MG63 (cell line): ENCODE measurements at regions not wholly inside any gene's neighbourhood (a gene's known extent, or its start where the extent isn't known, plus 50 kb on each side); places are given as distances from the start of the nearest gene placed in this dataset.
"Not testable (repeated sequence)": the region's sequence is repeated elsewhere in the genome, so short reads cannot be mapped to it uniquely, and the experiment has no call there.

Source experiments
- DNase-seq: peaks from one replicate; pipeline ENCODE4 v3.0.0-alpha.2; 2020
- H3K27me3 ChIP-seq: fragments of 250-450 bp; sonication (Bioruptor Pico); 2 replicates; pipeline ENCODE4 v1.5.1; 2020; ENCODE audit warnings: mild to moderate bottlenecking, moderate library complexity
- H3K36me3 ChIP-seq: fragments of 250-450 bp; sonication (Bioruptor Pico); 2 replicates; pipeline ENCODE4 v1.5.1; 2020; ENCODE audit warnings: mild to moderate bottlenecking, moderate library complexity
- H3K4me3 ChIP-seq: fragments of 250-450 bp; sonication (Bioruptor Pico); 2 replicates; pipeline ENCODE4 v1.5.1; 2020; ENCODE audit warnings: mild to moderate bottlenecking, moderate library complexity
- H3K9me3 ChIP-seq: fragments of 250-450 bp; sonication (Bioruptor Pico); 2 replicates; pipeline ENCODE4 v1.5.1; 2020; ENCODE audit warnings: mild to moderate bottlenecking, moderate library complexity

DNA sequence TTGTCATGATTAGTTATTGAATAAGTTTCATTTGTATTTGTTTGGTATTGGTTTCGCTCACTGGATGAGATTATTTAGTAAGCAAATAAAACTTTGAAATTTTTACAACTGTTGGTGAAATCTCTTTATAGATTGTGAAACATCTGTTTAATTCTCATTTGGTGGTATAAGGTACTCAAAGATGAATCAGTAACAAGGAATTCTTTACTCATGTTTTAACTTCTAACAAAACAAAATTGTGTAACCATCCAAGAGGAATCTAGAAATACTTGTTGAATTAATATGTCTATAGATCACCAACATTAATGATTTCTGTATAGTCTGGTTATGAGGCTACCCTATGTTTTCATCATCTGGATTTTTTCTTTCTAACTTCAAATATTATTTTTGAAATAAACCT lies 62.8 kb upstream of the USP25 start:
- H3K27me3 ChIP-seq = no peaks in the 10 kb centered on the region
- DNase-seq = no peak
- no peak overlapping the region for H3K4me3 ChIP-seq
- no peaks in the 10 kb centered on the region; the same call in 1 of the 2 replicates for H3K36me3 ChIP-seq
- peaks cover 2% of the 10 kb centered on the region; the same call in 1 of the 2 replicates for H3K9me3 ChIP-seq

DNA sequence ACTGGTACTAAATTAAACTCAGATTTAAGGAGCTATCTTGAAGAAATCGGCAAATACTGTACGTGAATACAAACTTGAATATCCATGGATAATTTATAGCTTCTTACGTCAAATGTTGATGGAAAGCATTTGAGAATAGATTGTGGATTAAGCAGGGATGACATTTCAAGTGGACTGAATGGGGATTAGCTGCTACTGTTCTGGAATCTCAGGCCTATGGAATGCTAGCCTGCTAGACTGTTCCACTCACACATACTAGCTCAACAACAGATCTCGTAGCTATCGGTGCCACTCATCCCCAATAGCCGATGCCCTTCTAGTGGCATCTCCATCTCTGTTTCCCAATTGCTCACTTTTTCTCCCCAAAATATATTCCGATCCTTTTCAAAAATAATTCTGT lies 62.0 kb upstream of the USP25 start:
- no peak for DNase-seq
- H3K27me3 ChIP-seq = no peaks in the 10 kb centered on the region
- no peak overlapping the region for H3K4me3 ChIP-seq
- peaks cover 2% of the 10 kb centered on the region; the same call in 1 of the 2 replicates for H3K9me3 ChIP-seq
- H3K36me3 ChIP-seq = no peaks in the 10 kb centered on the region; the same call in 1 of the 2 replicates

DNA sequence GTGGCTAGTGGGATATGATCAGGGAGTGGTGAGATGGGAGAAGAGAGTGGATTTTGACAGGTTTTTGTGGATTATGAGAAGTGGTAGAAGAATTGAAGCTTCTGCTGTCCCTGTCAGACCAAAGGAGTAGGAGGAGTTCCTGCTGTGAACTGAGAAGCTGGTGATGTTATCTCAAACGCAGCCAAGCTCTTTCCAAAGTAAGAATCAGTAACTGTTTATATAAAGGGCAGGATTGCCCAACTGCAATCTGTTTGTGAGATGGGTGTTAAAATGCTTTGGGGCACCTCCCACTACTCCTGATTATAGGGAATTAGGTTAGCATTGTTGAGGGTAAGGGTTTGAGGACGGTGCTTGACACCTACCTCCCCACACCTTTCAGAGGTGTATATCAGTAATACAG lies 60.5 kb upstream of the USP25 start:
- Histone ChIP-seq H3K4me3 (no peak overlapping the region), H3K9me3 (peaks cover 2% of the 10 kb centered on the region; the same call in 1 of the 2 replicates), H3K27me3 (no peaks in the 10 kb centered on the region), H3K36me3 (no peaks in the 10 kb centered on the region; the same call in 1 of the 2 replicates)
- DNase-seq = peak; percentile 49

DNA sequence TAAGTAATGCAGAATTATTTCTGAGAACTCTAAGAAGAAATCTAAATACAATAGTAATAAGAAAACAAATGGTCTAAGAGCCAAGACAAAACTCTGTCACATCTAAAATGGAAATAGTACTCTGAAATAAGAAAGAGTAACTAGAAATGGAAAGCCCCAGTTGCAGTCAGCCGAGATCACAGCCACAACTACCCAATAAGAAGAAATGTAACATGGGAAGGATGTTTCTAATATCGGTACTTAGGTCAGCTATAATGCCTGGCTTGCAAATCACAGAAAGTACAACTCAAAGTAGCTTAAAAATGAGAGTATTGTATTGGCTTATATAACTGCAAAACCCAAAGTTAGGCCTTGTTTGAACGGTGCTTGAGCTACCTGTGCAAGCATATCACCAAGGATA lies 58.6 kb upstream of the USP25 start:
- no peaks in the 10 kb centered on the region; the same call in 1 of the 2 replicates for H3K36me3 ChIP-seq
- no peak overlapping the region for H3K4me3 ChIP-seq
- DNase-seq = no peak
- H3K27me3 ChIP-seq = no peaks in the 10 kb centered on the region
- peaks cover 2% of the 10 kb centered on the region; the same call in 1 of the 2 replicates for H3K9me3 ChIP-seq

DNA sequence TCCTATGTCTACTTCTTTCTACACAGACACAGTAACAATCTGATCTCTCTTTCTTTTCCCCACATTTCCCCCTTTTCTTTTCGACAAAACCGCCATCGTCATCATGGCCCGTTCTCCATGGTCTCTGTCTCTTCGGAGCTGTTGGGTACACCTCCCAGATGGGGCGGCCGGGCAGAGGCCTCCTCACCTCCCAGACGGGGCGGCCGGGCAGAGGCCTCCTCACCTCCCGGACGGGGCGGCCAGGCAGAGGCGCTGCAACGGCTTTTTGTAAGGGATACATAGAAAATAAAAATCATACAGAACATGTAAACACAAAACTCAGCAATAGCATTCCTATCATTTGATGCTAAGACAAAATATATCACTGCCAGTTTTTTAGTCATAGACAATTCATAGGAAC lies 57.2 kb upstream of the USP25 start:
- H3K9me3 ChIP-seq, DNase-seq, H3K27me3 ChIP-seq, H3K36me3 ChIP-seq, H3K4me3 ChIP-seq: not testable (repeated sequence)

- no peaks in the 10 kb centered on the region for H3K36me3 ChIP-seq
- H3K4me3 ChIP-seq = no peak overlapping the region
- peaks cover 3% of the 10 kb centered on the region; the same call in 1 of the 2 replicates for H3K9me3 ChIP-seq
- DNase-seq = no peak
- no peaks in the 10 kb centered on the region for H3K27me3 ChIP-seq
These were observed 52.8 kb upstream of the USP25 start for GRCh38 chr21:15676935-15677334.

DNA sequence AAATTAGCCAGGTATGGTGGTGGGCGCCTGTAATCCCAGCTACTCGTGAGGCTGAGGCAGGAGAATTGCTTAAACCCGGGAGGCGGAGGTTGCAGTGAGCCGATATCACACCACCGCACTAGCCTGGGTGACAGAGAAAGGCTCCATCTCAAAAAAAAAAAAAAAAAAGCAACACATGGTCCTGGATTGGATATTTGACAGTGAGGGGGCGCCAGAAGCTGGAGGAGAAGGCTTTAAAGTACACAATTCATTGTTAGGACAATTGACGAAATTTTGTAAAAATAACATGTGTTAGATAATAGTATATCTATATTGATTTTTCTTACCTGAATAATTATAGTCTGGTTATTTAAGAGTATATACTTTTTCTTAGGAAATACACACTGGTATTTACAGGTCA lies 50.2 kb upstream of the USP25 start:
- no peaks in the 10 kb centered on the region for H3K36me3 ChIP-seq
- DNase-seq = no peak
- H3K9me3 ChIP-seq = peaks cover 3% of the 10 kb centered on the region; the same call in 1 of the 2 replicates
- no peak overlapping the region for H3K4me3 ChIP-seq
- no peaks in the 10 kb centered on the region for H3K27me3 ChIP-seq
